Neuronal stem cell (in vitro differentiated cells): ENCODE measurements at regions not wholly inside any gene's neighbourhood (a gene's known extent, or its start where the extent isn't known, plus 50 kb on each side); places are given as distances from the start of the nearest gene placed in this dataset.
A peak's percentile ranks its signal among the peaks of the same experiment; 100 is the strongest.

ENCODE experiments used
- DNase-seq: peaks from one replicate; pipeline ENCODE4 v3.0.0-alpha.2; 2013; ENCODE audit warnings: low spot score
- H2AFZ ChIP-seq: one replicate; pipeline ENCODE4 v1.6.1; 2013; ENCODE audit warnings: mild to moderate bottlenecking, low read length, inconsistent platforms
- H2AK5ac ChIP-seq: 2 replicates; pipeline ENCODE4 v1.6.1; 2013; ENCODE audit warnings: low read depth, mild to moderate bottlenecking, inconsistent platforms, low read length, moderate library complexity, mixed read lengths
- H2BK120ac ChIP-seq: 2 replicates; pipeline ENCODE4 v1.6.1; 2013; ENCODE audit warnings: low read depth, mild to moderate bottlenecking, inconsistent platforms, low read length, moderate library complexity, mixed read lengths
- H2BK12ac ChIP-seq: one replicate; pipeline ENCODE4 v1.6.1; 2013; ENCODE audit warnings: low read length, inconsistent platforms
- H2BK15ac ChIP-seq: 2 replicates; pipeline ENCODE4 v1.6.1; 2013; ENCODE audit warnings: mild to moderate bottlenecking, low read length, inconsistent platforms, mixed read lengths
- H2BK5ac ChIP-seq: one replicate; pipeline ENCODE4 v1.6.1; 2013; ENCODE audit warnings: inconsistent platforms, mild to moderate bottlenecking, low read length, moderate library complexity
- H3K14ac ChIP-seq: one replicate; pipeline ENCODE4 v1.6.1; 2013; ENCODE audit warnings: low read length, inconsistent platforms
- H3K18ac ChIP-seq: 2 replicates; pipeline ENCODE4 v1.6.1; 2013; ENCODE audit warnings: low read length, inconsistent platforms
- H3K23ac ChIP-seq: 2 replicates; pipeline ENCODE4 v1.6.1; 2013; ENCODE audit warnings: low read depth, mild to moderate bottlenecking, mixed read lengths, low read length, inconsistent platforms; ENCODE audit not compliant: poor library complexity
- H3K27ac ChIP-seq: replicated peaks from 3 replicates; pipeline ENCODE4 v1.5.1; 2013; ENCODE audit warnings: low read length, inconsistent platforms
- H3K27me3 ChIP-seq, 3 experiments: 2 replicates each; pipeline ENCODE4 v1.6.1; 2013; ENCODE audit warnings: low read length in 3 of 3, mild to moderate bottlenecking in 2 of 3, inconsistent platforms in 1 of 3, low read depth in 1 of 3, mixed read lengths in 1 of 3, moderate library complexity in 1 of 3; ENCODE audit not compliant: control insufficient read depth in 3 of 3, insufficient read depth in 3 of 3
- H3K36me3 ChIP-seq, 2 donors: replicated peaks in 1 of 2; 2 replicates each; pipeline ENCODE4 v1.6.1; 2013; ENCODE audit warnings: low read length in 2 of 2; ENCODE audit not compliant: control insufficient read depth in 2 of 2, insufficient read depth in 2 of 2
- H3K4ac ChIP-seq: 2 replicates; pipeline ENCODE4 v1.6.1; 2013; ENCODE audit warnings: inconsistent platforms, mild to moderate bottlenecking, low read length, moderate library complexity
- H3K4me1 ChIP-seq, 2 donors: 1 replicate in 1 of 2; 2 replicates in 1 of 2; pipeline ENCODE4 v1.6.1; 2013; ENCODE audit warnings: low read length in 2 of 2, low read depth in 1 of 2; ENCODE audit not compliant: control insufficient read depth in 2 of 2, insufficient read depth in 1 of 2
- H3K4me2 ChIP-seq: one replicate; pipeline ENCODE4 v1.6.1; 2013; ENCODE audit warnings: mild to moderate bottlenecking, low read length, inconsistent platforms; ENCODE audit not compliant: insufficient read depth, poor library complexity, severe bottlenecking
- H3K4me3 ChIP-seq, 2 donors: 2 replicates each; pipeline ENCODE4 v1.5.1; 2013; ENCODE audit warnings: low read length in 2 of 2, mild to moderate bottlenecking in 2 of 2, inconsistent platforms in 1 of 2, moderate library complexity in 1 of 2
- H3K79me1 ChIP-seq: one replicate; pipeline ENCODE4 v1.6.1; 2013; ENCODE audit warnings: low read depth, mild to moderate bottlenecking, inconsistent platforms, low read length, moderate library complexity
- H3K9ac ChIP-seq: one replicate; pipeline ENCODE4 v1.6.1; 2013; ENCODE audit warnings: mild to moderate bottlenecking, low read depth, low read length, inconsistent platforms; ENCODE audit not compliant: poor library complexity
- H3K9me3 ChIP-seq, 2 donors: replicated peaks in 1 of 2; 2 replicates each; pipeline versions ENCODE3 to v1.6.1; 2013; ENCODE audit warnings: low read length in 2 of 2, mild to moderate bottlenecking in 2 of 2, inconsistent platforms in 1 of 2, low read depth in 1 of 2, mixed read lengths in 1 of 2, moderate library complexity in 1 of 2; ENCODE audit not compliant: control insufficient read depth in 2 of 2, insufficient read depth in 1 of 2
- H4K8ac ChIP-seq: one replicate; pipeline ENCODE4 v1.6.1; 2013; ENCODE audit warnings: low read depth, mild to moderate bottlenecking, inconsistent platforms, low read length, moderate library complexity
- H4K91ac ChIP-seq: one replicate; pipeline ENCODE4 v1.6.1; 2013; ENCODE audit warnings: low read length, low read depth, mild to moderate bottlenecking, inconsistent platforms; ENCODE audit not compliant: poor library complexity
- WGBS, 2 donors: extraction: QIAGEN DNeasy Blood & Tissue Kit; methylation state at CpG; one replicate each; pipeline ENCODE4 v1.1.7; 2013; ENCODE audit warnings: missing lambda C conversion rate in 2 of 2, mixed read lengths in 1 of 2; ENCODE audit not compliant: insufficient read length in 2 of 2, insufficient replicate concordance in 1 of 2; ENCODE audit errors: extremely low coverage in 2 of 2; 5-methylcytosine and 5-hydroxymethylcytosine counted together

- Histone ChIP-seq H3K36me3 (no peaks in the 10 kb centered on the region), H3K79me1 (no peaks in the 10 kb centered on the region), H3K27ac (no peak overlapping the region), H3K18ac (peak overlapping the region; percentile 71), H3K14ac (no peak overlapping the region), H3K27me3 (peaks cover 6 to 96% (median 47%) of the 10 kb centered on the region in 3 experiments), H2BK15ac (no peak overlapping the region), H3K9ac (no peak overlapping the region), H2AK5ac (no peak overlapping the region), H2BK120ac (no peak overlapping the region), H4K8ac (no peak overlapping the region), H2AFZ (peak overlapping the region; percentile 88), H3K23ac (no peak overlapping the region), H2BK12ac (no peak overlapping the region), H3K4me2 (peak overlapping the region; percentile 81), H3K4me3 (no peak overlapping the region), H3K4me1 (peaks cover 6 to 7% of the 10 kb centered on the region in 2 donors), H2BK5ac (no peak overlapping the region), H3K9me3 (peaks cover 0 to 2% of the 10 kb centered on the region in 2 donors), H3K4ac (no peak overlapping the region), H4K91ac (no peak overlapping the region)
- WGBS, 2 donors, result no CpG with 5 or more reads among the region's 17 CpGs
- no peak for DNase-seq
Measured at GRCh38 chr20:56925831-56926170, 296.7 kb downstream of the TFAP2C start.

DNA sequence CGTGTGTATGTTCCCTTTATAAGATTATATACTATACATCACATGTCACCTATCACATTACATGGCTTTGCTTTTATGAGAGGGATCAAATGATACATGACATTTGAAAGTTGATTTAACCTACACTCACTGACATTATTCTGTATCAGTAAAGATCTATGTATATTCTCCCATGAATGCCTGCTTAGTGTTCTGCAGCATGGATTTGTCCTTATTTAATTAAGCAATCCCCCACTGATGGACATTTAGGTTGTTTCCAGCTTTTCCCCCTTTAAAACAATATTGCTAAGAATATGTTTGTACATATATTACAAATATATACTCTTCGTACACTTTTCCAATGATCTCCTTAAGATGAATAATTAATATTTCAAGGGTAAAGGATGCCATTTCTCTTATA, 297.4 kb downstream of the TFAP2C start:
- Histone ChIP-seq H3K23ac (no peak overlapping the region), H3K27me3 (peaks cover 6 to 98% (median 47%) of the 10 kb centered on the region in 3 experiments), H2AK5ac (no peak overlapping the region), H3K4ac (no peak overlapping the region), H3K14ac (no peak overlapping the region), H3K4me2 (no peak overlapping the region), H3K36me3 (no peaks in the 10 kb centered on the region), H2AFZ (no peak overlapping the region), H3K9me3 (peaks cover 0 to 2% of the 10 kb centered on the region in 2 donors), H4K91ac (no peak overlapping the region), H2BK15ac (no peak overlapping the region), H4K8ac (no peak overlapping the region), H3K4me3 (no peak overlapping the region), H3K9ac (no peak overlapping the region), H3K27ac (no peak overlapping the region), H2BK12ac (no peak overlapping the region), H2BK120ac (no peak overlapping the region), H3K79me1 (no peaks in the 10 kb centered on the region), H3K4me1 (peaks cover 6 to 7% of the 10 kb centered on the region in 2 donors), H2BK5ac (no peak overlapping the region), H3K18ac (no peak overlapping the region)
- WGBS, 2 donors, result no CpG with 5 or more reads among the region's 2 CpGs
- DNase-seq, result no peak

DNA sequence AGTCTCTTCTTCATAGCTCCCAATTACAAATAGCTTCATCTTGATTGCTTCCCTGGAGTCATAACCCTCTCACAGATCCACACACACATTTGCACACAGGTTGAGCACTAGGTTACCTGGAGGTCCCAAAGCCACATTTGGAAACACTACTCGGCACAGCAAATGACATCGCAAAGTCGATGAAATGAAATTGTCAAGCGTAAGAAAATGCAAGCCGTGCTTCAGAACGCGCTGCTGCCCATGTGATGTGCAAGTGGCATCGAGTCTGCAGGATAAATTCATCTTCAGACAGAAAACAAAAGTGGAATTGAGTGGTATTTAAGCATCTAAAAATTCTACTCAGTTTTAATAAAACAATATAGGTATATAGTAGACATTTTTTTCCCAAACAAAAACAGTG, 298.0 kb downstream of the TFAP2C start:
- no peak for DNase-seq
- no peak overlapping the region for H3K4me3 ChIP-seq
- no peak overlapping the region for H2BK120ac ChIP-seq
- H3K4ac ChIP-seq, result no peak overlapping the region
- H3K9ac ChIP-seq, result no peak overlapping the region
- H3K9me3 ChIP-seq, result peaks cover 0 to 2% of the 10 kb centered on the region in 2 donors
- no peaks in the 10 kb centered on the region for H3K79me1 ChIP-seq
- no peak overlapping the region for H3K18ac ChIP-seq
- H4K8ac ChIP-seq, result no peak overlapping the region
- H3K14ac ChIP-seq, result no peak overlapping the region
- no peaks in the 10 kb centered on the region for H3K36me3 ChIP-seq
- no peak overlapping the region for H2AK5ac ChIP-seq
- peaks cover 6 to 94% (median 47%) of the 10 kb centered on the region in 3 experiments for H3K27me3 ChIP-seq
- H4K91ac ChIP-seq, result no peak overlapping the region
- no peak overlapping the region for H3K4me2 ChIP-seq
- peaks cover 6 to 7% of the 10 kb centered on the region in 2 donors for H3K4me1 ChIP-seq
- no peak overlapping the region for H3K23ac ChIP-seq
- H2BK15ac ChIP-seq, result no peak overlapping the region
- no CpG with 5 or more reads among the region's 8 CpGs for WGBS, 2 donors
- H3K27ac ChIP-seq, result no peak overlapping the region
- H2AFZ ChIP-seq, result no peak overlapping the region
- H2BK5ac ChIP-seq, result no peak overlapping the region
- no peak overlapping the region for H2BK12ac ChIP-seq

GRCh38 chr20:56928007-56928406, 298.9 kb downstream of the TFAP2C start:
- H2AK5ac ChIP-seq, result no peak overlapping the region
- H3K14ac ChIP-seq, result no peak overlapping the region
- H3K4ac ChIP-seq, result no peak overlapping the region
- peaks cover 6 to 7% of the 10 kb centered on the region in 2 donors for H3K4me1 ChIP-seq
- H3K79me1 ChIP-seq, result no peaks in the 10 kb centered on the region
- no peak overlapping the region for H3K23ac ChIP-seq
- H3K18ac ChIP-seq, result no peak overlapping the region
- no peak overlapping the region for H3K4me2 ChIP-seq
- no peak overlapping the region for H3K27ac ChIP-seq
- H3K36me3 ChIP-seq, result no peaks in the 10 kb centered on the region
- no peak overlapping the region for H2BK15ac ChIP-seq
- H4K91ac ChIP-seq, result no peak overlapping the region
- H4K8ac ChIP-seq, result no peak overlapping the region
- peaks cover 6 to 90% (median 43%) of the 10 kb centered on the region in 3 experiments for H3K27me3 ChIP-seq
- H2BK12ac ChIP-seq, result no peak overlapping the region
- H3K9ac ChIP-seq, result no peak overlapping the region
- DNase-seq, result no peak
- no CpG with 5 or more reads among the region's 5 CpGs for WGBS, 2 donors
- peaks cover 0 to 2% of the 10 kb centered on the region in 2 donors for H3K9me3 ChIP-seq
- no peak overlapping the region for H2BK120ac ChIP-seq
- no peak overlapping the region for H3K4me3 ChIP-seq
- no peak overlapping the region for H2AFZ ChIP-seq
- no peak overlapping the region for H2BK5ac ChIP-seq
